ENCODE measurements at regions not wholly inside any gene's neighbourhood (a gene's known extent, or its start where the extent isn't known, plus 50 kb on each side); places are given as distances from the start of the nearest gene placed in this dataset.

DNA sequence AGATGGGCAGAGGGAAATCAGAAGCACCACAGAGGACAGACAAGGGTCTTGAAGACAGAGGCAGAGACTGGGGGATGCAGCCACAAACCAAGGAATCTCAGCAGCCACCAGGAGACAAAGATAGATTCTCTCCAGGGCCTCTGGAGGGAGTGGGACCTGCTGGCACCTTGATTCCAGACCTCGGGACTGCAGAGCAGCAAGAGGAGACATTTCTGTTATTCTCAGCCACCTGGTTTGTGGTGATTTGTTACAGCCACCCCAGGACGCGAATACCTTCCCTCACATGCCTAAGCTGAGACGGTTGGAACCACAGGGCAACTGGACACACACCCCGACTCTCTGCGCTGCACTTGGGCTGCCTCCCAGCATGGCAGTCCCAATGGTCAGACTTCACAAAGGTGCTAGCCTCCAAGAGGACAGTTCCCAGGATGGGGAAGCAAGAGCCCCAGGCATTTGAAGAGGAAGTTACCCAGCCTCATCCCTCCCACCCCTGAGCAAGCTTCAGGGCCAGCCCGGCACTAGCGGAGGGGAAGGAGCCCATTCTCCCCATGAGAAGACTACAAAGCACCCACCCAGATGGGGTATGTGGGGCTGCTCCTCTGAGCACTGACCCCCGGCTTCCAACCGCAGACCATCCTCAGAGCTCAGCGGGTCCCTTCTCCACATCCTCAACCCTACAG is 104.6 kb upstream of the INSIG1 start:
- Histone ChIP-seq H3K27me3 (no peaks in the 10 kb centered on the region), H3K27ac (no peak overlapping the region), H3K4me3 (no peak overlapping the region), H3K4me1 (peaks cover 9% of the 10 kb centered on the region), H3K36me3 (no peaks in the 10 kb centered on the region), H3K9me3 (peaks cover 8% of the 10 kb centered on the region)
- no peak for DNase-seq (ENCODE audit: extremely low spot score in 2 of 2)
- intact Hi-C loops (cut with DNase I) = no loop called here
- TF ChIP-seq POLR2A (IDR thresholded peaks at IDR 0.05) (no peak), POLR2AphosphoS5 (IDR thresholded peaks at IDR 0.05; ENCODE audit: insufficient read depth in 1 of 2, low read depth in 1 of 2) (no peak)
- TF ChIP-seq, protein P1, sequence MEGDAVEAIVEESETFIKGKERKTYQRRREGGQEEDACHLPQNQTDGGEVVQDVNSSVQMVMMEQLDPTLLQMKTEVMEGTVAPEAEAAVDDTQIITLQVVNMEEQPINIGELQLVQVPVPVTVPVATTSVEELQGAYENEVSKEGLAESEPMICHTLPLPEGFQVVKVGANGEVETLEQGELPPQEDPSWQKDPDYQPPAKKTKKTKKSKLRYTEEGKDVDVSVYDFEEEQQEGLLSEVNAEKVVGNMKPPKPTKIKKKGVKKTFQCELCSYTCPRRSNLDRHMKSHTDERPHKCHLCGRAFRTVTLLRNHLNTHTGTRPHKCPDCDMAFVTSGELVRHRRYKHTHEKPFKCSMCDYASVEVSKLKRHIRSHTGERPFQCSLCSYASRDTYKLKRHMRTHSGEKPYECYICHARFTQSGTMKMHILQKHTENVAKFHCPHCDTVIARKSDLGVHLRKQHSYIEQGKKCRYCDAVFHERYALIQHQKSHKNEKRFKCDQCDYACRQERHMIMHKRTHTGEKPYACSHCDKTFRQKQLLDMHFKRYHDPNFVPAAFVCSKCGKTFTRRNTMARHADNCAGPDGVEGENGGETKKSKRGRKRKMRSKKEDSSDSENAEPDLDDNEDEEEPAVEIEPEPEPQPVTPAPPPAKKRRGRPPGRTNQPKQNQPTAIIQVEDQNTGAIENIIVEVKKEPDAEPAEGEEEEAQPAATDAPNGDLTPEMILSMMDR (IDR thresholded peaks at IDR 0.05) = no peak

DNA sequence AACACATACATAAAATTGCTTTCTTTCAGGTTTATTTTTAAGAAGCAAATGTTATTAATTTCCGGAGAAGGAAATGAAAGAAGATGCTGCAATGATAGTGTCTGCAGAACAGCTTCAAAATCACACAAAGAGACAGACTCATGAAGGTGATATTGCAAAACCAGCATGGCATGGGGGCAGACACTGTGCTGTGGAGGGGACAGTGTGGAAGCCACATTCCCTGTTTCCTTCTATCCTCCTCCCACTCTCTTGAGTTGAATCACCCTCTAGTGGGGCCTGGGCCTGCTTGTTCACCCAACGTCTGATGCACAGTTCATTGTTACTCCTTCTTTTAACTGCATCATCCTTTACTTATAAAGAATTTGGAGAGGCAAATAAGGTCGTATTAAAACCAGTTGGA is 104.0 kb upstream of the INSIG1 start:
- TF ChIP-seq, protein P1 (IDR thresholded peaks at IDR 0.05) = no peak
- TF ChIP-seq POLR2AphosphoS5 (IDR thresholded peaks at IDR 0.05; ENCODE audit: insufficient read depth in 1 of 2, low read depth in 1 of 2) = no peak
- no peak for TF ChIP-seq POLR2A (IDR thresholded peaks at IDR 0.05)
- no peak overlapping the region for H3K27ac ChIP-seq
- H3K36me3 ChIP-seq = no peaks in the 10 kb centered on the region
- no peak overlapping the region for H3K4me3 ChIP-seq
- peaks cover 9% of the 10 kb centered on the region for H3K4me1 ChIP-seq
- no peaks in the 10 kb centered on the region for H3K27me3 ChIP-seq
- intact Hi-C loops (cut with DNase I) = no loop called here
- no peak for DNase-seq (ENCODE audit: extremely low spot score in 2 of 2)
- H3K9me3 ChIP-seq = peaks cover 8% of the 10 kb centered on the region

DNA sequence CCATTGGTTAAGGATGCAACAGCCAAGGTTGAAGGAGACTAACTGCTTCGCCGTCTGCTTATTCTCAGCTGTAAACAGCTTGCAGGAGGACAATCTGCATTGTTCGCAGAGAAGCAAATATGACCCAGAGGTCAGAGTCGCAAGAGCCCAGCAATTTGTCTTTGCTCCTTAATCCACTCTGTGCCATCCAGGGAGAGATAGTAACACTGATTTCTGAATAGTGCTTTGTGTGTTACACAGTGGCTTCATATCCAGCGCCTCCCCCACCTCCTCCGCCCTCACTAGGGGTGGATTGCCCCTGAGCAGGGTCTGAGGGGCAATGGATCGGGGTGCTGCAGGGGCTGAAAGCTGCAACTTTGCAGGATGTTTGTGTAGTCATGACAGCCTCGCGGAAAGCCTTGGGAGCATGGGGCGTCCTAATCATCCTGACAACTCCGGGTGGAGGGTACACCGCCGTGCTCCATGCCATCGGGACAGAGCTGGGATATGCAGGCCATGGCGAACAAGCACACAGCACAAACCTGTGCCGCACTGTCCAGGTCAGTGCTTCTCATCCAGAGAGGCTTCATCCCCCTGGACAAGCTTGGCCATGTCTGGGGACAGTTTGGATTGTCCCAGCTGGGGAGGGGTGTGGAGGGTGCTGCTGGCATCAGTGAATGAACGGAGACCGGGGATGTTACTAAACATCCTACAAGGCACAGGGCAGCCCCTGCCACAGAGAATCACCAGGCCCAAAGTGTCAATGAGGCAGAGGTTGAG is 103.1 kb upstream of the INSIG1 start:
- Histone ChIP-seq H3K27ac (no peak overlapping the region), H3K4me1 (peaks cover 9% of the 10 kb centered on the region), H3K36me3 (no peaks in the 10 kb centered on the region), H3K27me3 (no peaks in the 10 kb centered on the region), H3K4me3 (no peak overlapping the region), H3K9me3 (peaks cover 8% of the 10 kb centered on the region)
- TF ChIP-seq POLR2A (IDR thresholded peaks at IDR 0.05) = no peak
- TF ChIP-seq POLR2AphosphoS5 (IDR thresholded peaks at IDR 0.05; ENCODE audit: insufficient read depth in 1 of 2, low read depth in 1 of 2) = no peak
- TF ChIP-seq, protein P1 (IDR thresholded peaks at IDR 0.05) = no peak
- no peak for DNase-seq (ENCODE audit: extremely low spot score in 2 of 2)
- intact Hi-C loops (cut with DNase I) = no loop called here

DNA sequence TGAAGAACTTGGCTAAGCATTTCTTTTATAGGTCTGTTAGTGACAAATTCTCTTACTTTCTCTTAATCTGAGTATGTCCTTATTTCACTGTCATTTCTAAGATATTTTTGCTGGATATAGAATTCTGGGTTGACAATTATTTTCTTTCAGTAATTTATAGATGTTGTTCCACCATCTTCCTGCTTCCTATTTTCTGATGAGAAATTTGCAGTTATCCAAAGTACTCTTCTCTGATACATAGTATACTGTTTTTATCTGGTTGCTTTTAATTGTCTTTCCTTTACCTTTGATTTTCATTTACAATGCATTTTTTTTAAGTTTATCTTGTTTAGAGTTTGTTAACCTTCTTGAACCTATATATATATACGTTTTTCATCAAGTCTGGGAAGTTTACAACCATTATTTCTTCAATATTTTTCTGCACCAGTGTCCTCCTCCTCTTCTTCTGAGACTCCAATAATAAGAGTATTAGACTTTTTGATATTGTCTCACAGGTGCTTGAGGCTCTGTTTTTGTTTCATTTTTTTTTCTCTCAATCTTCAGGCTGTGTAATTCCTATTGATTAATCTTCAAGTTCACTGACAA is 101.6 kb upstream of the INSIG1 start:
- intact Hi-C loops (cut with DNase I) = no loop called here
- TF ChIP-seq POLR2AphosphoS5 (IDR thresholded peaks at IDR 0.05; ENCODE audit: insufficient read depth in 1 of 2, low read depth in 1 of 2) (no peak), POLR2A (IDR thresholded peaks at IDR 0.05) (no peak)
- TF ChIP-seq, protein P1 (IDR thresholded peaks at IDR 0.05) = no peak
- peaks cover 1% of the 10 kb centered on the region for H3K4me1 ChIP-seq

More for the DNA sequence above, 101.6 kb upstream of the INSIG1 start:
- Histone ChIP-seq H3K36me3 (no peaks in the 10 kb centered on the region), H3K4me3 (no peak overlapping the region), H3K9me3 (peaks cover 8% of the 10 kb centered on the region), H3K27ac (no peak overlapping the region), H3K27me3 (no peaks in the 10 kb centered on the region)
- no peak for DNase-seq (ENCODE audit: extremely low spot score in 2 of 2)

All from vagina (tissue), 2 donors.